K562 (cell line): ENCODE measurements at regions not wholly inside any gene's neighbourhood (a gene's known extent, or its start where the extent isn't known, plus 50 kb on each side); places are given as distances from the start of the nearest gene placed in this dataset.

Source experiments
- BRCA1 ChIP-seq, 2 experiments: fragments of 450-650 bp in 1 of 2; sonication (generic) in 1 of 2; formaldehyde crosslinking in 1 of 2; IDR thresholded peaks; 2 replicates each; pipeline versions ENCODE4 v1.5.0 to v1.6.1; 2017 to 2020; ENCODE audit warnings: mild to moderate bottlenecking in 1 of 2, missing genetic modification reagents in 1 of 2
- CBX8 ChIP-seq: fragments of 200-600 bp; sonication (generic); IDR thresholded peaks from 2 replicates; pipeline ENCODE4 v1.6.1; 2012; ENCODE audit warnings: borderline replicate concordance, mixed run types, low read depth, mild to moderate bottlenecking, moderate library complexity, mixed read lengths, low read length, control low read depth, inconsistent platforms; ENCODE audit not compliant: poor library complexity, severe bottlenecking; ENCODE audit errors: extremely low read depth
- ELF2 ChIP-seq: fragments of 250-450 bp; sonication (Bioruptor Pico); IDR thresholded peaks from 2 replicates; pipeline ENCODE4 v1.5.0; 2021; ENCODE audit warnings: mild to moderate bottlenecking
- ETS1 ChIP-seq: conservative IDR thresholded peaks from 2 replicates; pipeline ENCODE4 v1.6.1; 2011; ENCODE audit warnings: low read depth, mild to moderate bottlenecking, low read length; ENCODE audit not compliant: control insufficient read depth
- FUS ChIP-seq: fragments of 200-400 bp; formaldehyde crosslinking; optimal IDR thresholded peaks from 2 replicates; pipeline ENCODE3; 2017; ENCODE audit warnings: low read depth, low read length
- MAFG ChIP-seq: fragments of 450-650 bp; conservative IDR thresholded peaks from 2 replicates; pipeline ENCODE4 v1.6.1; 2016; ENCODE audit warnings: missing genetic modification characterization, missing compliant biosample characterization
- NUFIP1 ChIP-seq: fragments of 450-650 bp; IDR thresholded peaks from 2 replicates; pipeline ENCODE4 v1.6.1; 2018; ENCODE audit not compliant: partially characterized antibody
- PPARD ChIP-seq: fragments of 250-450 bp; sonication (Bioruptor Pico); IDR thresholded peaks from 2 replicates; pipeline ENCODE4 v1.8.0; 2022; ENCODE audit warnings: inconsistent platforms, mild to moderate bottlenecking, moderate library complexity
- RHOXF2B ChIP-seq: fragments of 250-450 bp; sonication (Bioruptor Pico); conservative IDR thresholded peaks from 2 replicates; pipeline ENCODE4 v1.5.1; 2021
- SIRT6 ChIP-seq: IDR thresholded peaks from one replicate; pipeline ENCODE4 v1.6.1; 2012; ENCODE audit warnings: low read depth, mild to moderate bottlenecking, control low read depth, inconsistent platforms, low read length, moderate library complexity
- SLC30A9 ChIP-seq: fragments of 250-450 bp; sonication (Bioruptor Pico); IDR thresholded peaks from 2 replicates; pipeline ENCODE4 v1.8.0; 2022; ENCODE audit warnings: mild to moderate bottlenecking, moderate library complexity
- SNAPC5 ChIP-seq: fragments of 250-450 bp; sonication (Bioruptor Pico); IDR thresholded peaks from 2 replicates; pipeline ENCODE4 v1.8.0; 2021; ENCODE audit warnings: moderate library complexity, mild to moderate bottlenecking, inconsistent platforms
- TAF7 ChIP-seq: fragments of 450-650 bp; IDR thresholded peaks from 2 replicates; pipeline ENCODE4 v1.6.1; 2016; ENCODE audit warnings: missing genetic modification characterization, missing compliant biosample characterization
- TEAD1 ChIP-seq, 2 experiments: fragments of 450-650 bp in 1 of 2; sonication (generic) in 1 of 2; formaldehyde crosslinking; IDR thresholded peaks; 2 replicates each; pipeline versions ENCODE4 v1.4.0 to v1.8.0; 2020 to 2022; ENCODE audit warnings: mild to moderate bottlenecking in 2 of 2, missing genetic modification reagents in 1 of 2
- XRCC5 ChIP-seq: fragments of 200-400 bp; formaldehyde crosslinking; IDR thresholded peaks from 2 replicates; pipeline ENCODE4 v1.6.1; 2017; ENCODE audit warnings: low read depth, mild to moderate bottlenecking, low read length
- ZNF175 ChIP-seq: fragments of 200-800 bp; sonication (Bioruptor generic); IDR thresholded peaks from 2 replicates; pipeline ENCODE4 v1.6.1; 2016; ENCODE audit warnings: low read depth, mild to moderate bottlenecking, missing genetic modification characterization, missing compliant biosample characterization
- ZNF232 ChIP-seq: sonication (generic); formaldehyde crosslinking; IDR thresholded peaks from 2 replicates; pipeline ENCODE4 v1.8.0; 2022; ENCODE audit warnings: mild to moderate bottlenecking, missing genetic modification reagents
- ZNF395 ChIP-seq: fragments of 200-800 bp; sonication (Bioruptor generic); IDR thresholded peaks from 2 replicates; pipeline ENCODE4 v1.6.1; 2017; ENCODE audit warnings: missing genetic modification characterization, missing compliant biosample characterization
- ZNF445 ChIP-seq: fragments of 250-450 bp; sonication (Bioruptor Pico); IDR thresholded peaks from 2 replicates; pipeline ENCODE4 v1.4.0; 2020; ENCODE audit warnings: low read depth, mild to moderate bottlenecking, moderate library complexity
- ZNF449 ChIP-seq: fragments of 250-450 bp; sonication (Bioruptor Pico); IDR thresholded peaks from 2 replicates; pipeline ENCODE4 v1.8.0; 2022; ENCODE audit warnings: moderate library complexity, mild to moderate bottlenecking, inconsistent platforms
- ZNF561 ChIP-seq: fragments of 450-650 bp; formaldehyde crosslinking; conservative IDR thresholded peaks from 2 replicates; pipeline ENCODE4 v1.4.0; 2020; ENCODE audit warnings: mild to moderate bottlenecking, moderate library complexity

- TF ChIP-seq MAFG (tag) (no peak), CBX8 (no peak), SNAPC5 (no peak), PPARD (CRISPR knock-in tag) (no peak), ZNF449 (CRISPR knock-in tag) (no peak), TAF7 (tag) (no peak), ZNF175 (CRISPR knock-in tag) (no peak), TEAD1 (CRISPR knock-in tag; IDR thresholded peaks at IDR 0.05) (no peak), XRCC5 (no peak), SLC30A9 (CRISPR knock-in tag) (no peak), FUS (no peak), ZNF445 (CRISPR knock-in tag) (no peak), RHOXF2B (CRISPR knock-in tag) (no peak), BRCA1 (IDR thresholded peaks at IDR 0.05) (no peak), BRCA1 (CRISPR knock-in tag; IDR thresholded peaks at IDR 0.05) (no peak), ZNF232 (no peak), NUFIP1 (no peak), SIRT6 (no peak), ZNF561 (CRISPR knock-in tag) (peak; percentile 76; the same call in 1 of the 2 replicates), ELF2 (CRISPR knock-in tag) (no peak), ETS1 (no peak), ZNF395 (CRISPR knock-in tag) (no peak)
Measured at GRCh38 chr3:13972679-13973379, 93.0 kb upstream of the WNT7A start (continued).
